NT2/D1 (cell line): ENCODE measurements at regions not wholly inside any gene's neighbourhood (a gene's known extent, or its start where the extent isn't known, plus 50 kb on each side); places are given as distances from the start of the nearest gene placed in this dataset.

Experiments
- SUZ12 ChIP-seq: IDR thresholded peaks from 2 replicates; pipeline ENCODE4 v1.6.1; 2011; ENCODE audit not compliant: insufficient read length, insufficient read depth; ENCODE audit errors: extremely low read depth
- YY1 ChIP-seq: IDR thresholded peaks from 2 replicates; pipeline ENCODE4 v1.6.1; 2011; ENCODE audit not compliant: insufficient read length, insufficient read depth
- ZNF274 ChIP-seq: IDR thresholded peaks from 2 replicates; pipeline ENCODE4 v1.6.1; 2011; ENCODE audit warnings: mild to moderate bottlenecking, low read depth, low read length

GRCh38 chr7:19989906-19990305, 216.5 kb upstream of the TMEM196 start:
- no peak for TF ChIP-seq ZNF274
- TF ChIP-seq YY1, result no peak
- no peak for TF ChIP-seq SUZ12
